ENCODE measurements at regions not wholly inside any gene's neighbourhood (a gene's known extent, or its start where the extent isn't known, plus 50 kb on each side); places are given as distances from the start of the nearest gene placed in this dataset.

DNA sequence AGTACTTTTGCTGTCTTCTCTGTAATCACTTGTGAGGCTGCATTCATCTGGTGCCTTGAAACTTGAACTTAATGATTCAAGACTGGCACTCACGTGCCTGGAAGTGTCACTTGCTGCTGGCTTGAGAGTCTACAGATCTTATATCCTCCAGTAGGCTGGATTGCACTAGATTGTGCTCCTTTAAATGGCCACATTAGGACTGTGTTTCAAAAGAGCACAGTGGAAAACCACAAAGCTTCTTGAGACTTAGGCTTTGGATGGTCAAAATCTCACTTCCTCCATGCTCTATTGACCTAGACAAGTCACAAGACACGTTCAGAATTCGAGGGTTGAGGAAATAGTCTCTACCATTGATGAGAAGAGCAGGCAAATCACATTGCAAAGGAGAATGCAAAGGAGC, 1278.8 kb upstream of the MIR17HG start:
- no peak overlapping the region for H3K27ac ChIP-seq (replicated peaks)
- TF ChIP-seq GABPA (IDR thresholded peaks at IDR 0.05; ENCODE audit: low read depth) (no peak), SPI1 (IDR thresholded peaks at IDR 0.05; ENCODE audit: borderline replicate concordance, low read depth) (no peak), POLR2AphosphoS5 (IDR thresholded peaks at IDR 0.05; ENCODE audit: low read depth) (no peak)
- TF ChIP-seq, protein P1, sequence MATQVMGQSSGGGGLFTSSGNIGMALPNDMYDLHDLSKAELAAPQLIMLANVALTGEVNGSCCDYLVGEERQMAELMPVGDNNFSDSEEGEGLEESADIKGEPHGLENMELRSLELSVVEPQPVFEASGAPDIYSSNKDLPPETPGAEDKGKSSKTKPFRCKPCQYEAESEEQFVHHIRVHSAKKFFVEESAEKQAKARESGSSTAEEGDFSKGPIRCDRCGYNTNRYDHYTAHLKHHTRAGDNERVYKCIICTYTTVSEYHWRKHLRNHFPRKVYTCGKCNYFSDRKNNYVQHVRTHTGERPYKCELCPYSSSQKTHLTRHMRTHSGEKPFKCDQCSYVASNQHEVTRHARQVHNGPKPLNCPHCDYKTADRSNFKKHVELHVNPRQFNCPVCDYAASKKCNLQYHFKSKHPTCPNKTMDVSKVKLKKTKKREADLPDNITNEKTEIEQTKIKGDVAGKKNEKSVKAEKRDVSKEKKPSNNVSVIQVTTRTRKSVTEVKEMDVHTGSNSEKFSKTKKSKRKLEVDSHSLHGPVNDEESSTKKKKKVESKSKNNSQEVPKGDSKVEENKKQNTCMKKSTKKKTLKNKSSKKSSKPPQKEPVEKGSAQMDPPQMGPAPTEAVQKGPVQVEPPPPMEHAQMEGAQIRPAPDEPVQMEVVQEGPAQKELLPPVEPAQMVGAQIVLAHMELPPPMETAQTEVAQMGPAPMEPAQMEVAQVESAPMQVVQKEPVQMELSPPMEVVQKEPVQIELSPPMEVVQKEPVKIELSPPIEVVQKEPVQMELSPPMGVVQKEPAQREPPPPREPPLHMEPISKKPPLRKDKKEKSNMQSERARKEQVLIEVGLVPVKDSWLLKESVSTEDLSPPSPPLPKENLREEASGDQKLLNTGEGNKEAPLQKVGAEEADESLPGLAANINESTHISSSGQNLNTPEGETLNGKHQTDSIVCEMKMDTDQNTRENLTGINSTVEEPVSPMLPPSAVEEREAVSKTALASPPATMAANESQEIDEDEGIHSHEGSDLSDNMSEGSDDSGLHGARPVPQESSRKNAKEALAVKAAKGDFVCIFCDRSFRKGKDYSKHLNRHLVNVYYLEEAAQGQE (IDR thresholded peaks at IDR 0.05; ENCODE audit: insufficient replicate concordance, low read depth) = no peak
- TF ChIP-seq, protein P2, sequence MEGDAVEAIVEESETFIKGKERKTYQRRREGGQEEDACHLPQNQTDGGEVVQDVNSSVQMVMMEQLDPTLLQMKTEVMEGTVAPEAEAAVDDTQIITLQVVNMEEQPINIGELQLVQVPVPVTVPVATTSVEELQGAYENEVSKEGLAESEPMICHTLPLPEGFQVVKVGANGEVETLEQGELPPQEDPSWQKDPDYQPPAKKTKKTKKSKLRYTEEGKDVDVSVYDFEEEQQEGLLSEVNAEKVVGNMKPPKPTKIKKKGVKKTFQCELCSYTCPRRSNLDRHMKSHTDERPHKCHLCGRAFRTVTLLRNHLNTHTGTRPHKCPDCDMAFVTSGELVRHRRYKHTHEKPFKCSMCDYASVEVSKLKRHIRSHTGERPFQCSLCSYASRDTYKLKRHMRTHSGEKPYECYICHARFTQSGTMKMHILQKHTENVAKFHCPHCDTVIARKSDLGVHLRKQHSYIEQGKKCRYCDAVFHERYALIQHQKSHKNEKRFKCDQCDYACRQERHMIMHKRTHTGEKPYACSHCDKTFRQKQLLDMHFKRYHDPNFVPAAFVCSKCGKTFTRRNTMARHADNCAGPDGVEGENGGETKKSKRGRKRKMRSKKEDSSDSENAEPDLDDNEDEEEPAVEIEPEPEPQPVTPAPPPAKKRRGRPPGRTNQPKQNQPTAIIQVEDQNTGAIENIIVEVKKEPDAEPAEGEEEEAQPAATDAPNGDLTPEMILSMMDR (IDR thresholded peaks at IDR 0.05; ENCODE audit: insufficient read depth, low read length) = no peak
- H3K27me3 ChIP-seq (ENCODE audit: insufficient read depth, poor library complexity, severe bottlenecking) = no peaks in the 10 kb centered on the region
- no peak overlapping the region for H3K4me3 ChIP-seq (replicated peaks; ENCODE audit: insufficient read depth, low read length)
- DNase-seq (ENCODE audit: low read depth in 1 of 2, low spot score in 1 of 2) = peak in 1 of 2 experiments; percentile 8

DNA sequence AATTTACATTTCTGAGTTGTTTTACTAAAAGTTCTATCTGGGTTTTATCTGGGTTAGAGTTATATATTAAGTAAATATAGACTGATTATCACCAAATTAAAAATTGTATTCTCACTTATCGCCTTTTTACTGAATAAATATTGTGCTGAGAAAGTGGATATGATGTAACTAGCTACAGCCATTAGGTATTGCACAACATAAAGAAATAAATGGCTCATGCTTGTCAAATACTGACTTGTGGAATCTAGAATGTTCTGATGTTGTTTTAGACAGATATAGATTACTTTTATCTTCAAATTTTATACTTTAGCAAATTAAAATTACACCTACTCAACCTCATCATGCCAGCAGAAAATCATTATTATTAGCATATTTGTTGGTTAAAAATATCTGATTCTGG, 1277.1 kb upstream of the MIR17HG start:
- no peak overlapping the region for H3K4me3 ChIP-seq (replicated peaks; ENCODE audit: insufficient read depth, low read length)
- H3K27ac ChIP-seq (replicated peaks) = no peak overlapping the region
- no peak for DNase-seq (ENCODE audit: low read depth in 1 of 2, low spot score in 1 of 2)
- TF ChIP-seq, protein P2 (IDR thresholded peaks at IDR 0.05; ENCODE audit: insufficient read depth, low read length) = no peak
- TF ChIP-seq SPI1 (IDR thresholded peaks at IDR 0.05; ENCODE audit: borderline replicate concordance, low read depth) (no peak), POLR2AphosphoS5 (IDR thresholded peaks at IDR 0.05; ENCODE audit: low read depth) (no peak), GABPA (IDR thresholded peaks at IDR 0.05; ENCODE audit: low read depth) (no peak)
- TF ChIP-seq, protein P1 (IDR thresholded peaks at IDR 0.05; ENCODE audit: insufficient replicate concordance, low read depth) = no peak
- no peaks in the 10 kb centered on the region for H3K27me3 ChIP-seq (ENCODE audit: insufficient read depth, poor library complexity, severe bottlenecking)

DNA sequence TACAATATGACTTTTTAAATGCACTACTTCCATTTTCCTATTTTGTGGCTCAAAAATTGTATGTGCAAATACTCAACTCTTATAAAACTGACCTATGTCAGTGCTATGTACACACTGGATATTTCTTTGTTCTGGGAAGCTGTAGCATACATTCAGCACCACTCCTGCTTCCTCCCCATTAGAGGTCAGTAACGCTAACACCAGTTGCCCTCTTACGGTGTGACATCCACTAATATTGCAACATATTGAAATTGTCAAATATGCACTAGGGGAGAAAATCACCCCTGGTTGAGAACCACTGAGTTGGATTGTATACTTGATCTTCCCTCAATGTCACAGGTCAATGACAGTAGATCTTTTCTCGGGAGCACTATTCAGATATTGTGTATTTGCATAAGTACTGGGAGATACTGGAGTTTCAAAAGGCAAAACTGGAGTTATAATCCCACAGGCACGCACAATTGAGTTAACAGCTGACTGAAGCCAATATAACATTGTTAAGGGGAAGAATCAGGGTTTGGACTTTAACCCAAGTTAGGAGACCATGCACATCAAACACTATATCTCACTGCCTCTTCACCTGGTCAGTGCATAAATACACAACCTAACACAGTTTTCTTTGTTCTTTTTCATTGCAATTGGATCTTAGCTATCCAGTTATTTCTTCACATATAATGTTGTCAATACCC, 1276.5 kb upstream of the MIR17HG start:
- Histone ChIP-seq H3K27ac (replicated peaks) (no peak overlapping the region), H3K4me3 (replicated peaks; ENCODE audit: insufficient read depth, low read length) (no peak overlapping the region), H3K27me3 (ENCODE audit: insufficient read depth, poor library complexity, severe bottlenecking) (no peaks in the 10 kb centered on the region)
- TF ChIP-seq, protein P1 (IDR thresholded peaks at IDR 0.05; ENCODE audit: insufficient replicate concordance, low read depth) = no peak
- no peak for TF ChIP-seq POLR2AphosphoS5 (IDR thresholded peaks at IDR 0.05; ENCODE audit: low read depth)
- DNase-seq (ENCODE audit: low read depth in 1 of 2, low spot score in 1 of 2) = no peak
